ENCODE measurements at regions not wholly inside any gene's neighbourhood (a gene's known extent, or its start where the extent isn't known, plus 50 kb on each side); places are given as distances from the start of the nearest gene placed in this dataset.

DNA sequence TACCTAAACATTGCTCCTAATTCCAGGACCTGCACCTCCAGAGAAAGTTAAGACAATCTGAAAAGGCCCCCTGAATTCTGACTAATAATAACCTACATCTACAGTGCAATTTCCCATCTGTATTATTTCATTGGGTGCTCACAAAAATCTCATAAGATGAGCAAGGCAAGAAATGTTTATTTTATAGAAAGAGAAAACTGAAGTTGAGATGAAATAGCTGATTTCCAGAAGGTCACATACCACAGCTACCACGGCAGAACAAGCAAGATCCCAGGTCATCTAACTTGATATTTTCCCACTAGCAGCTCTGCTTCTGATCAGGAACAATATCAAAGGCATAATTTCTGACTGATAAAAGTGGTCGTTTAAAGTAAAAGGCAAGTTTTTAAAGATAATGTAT lies 105.8 kb upstream of the COL5A2 start:
- TF ChIP-seq CTCF (IDR thresholded peaks at IDR 0.05), result no peak
- no peak for TF ChIP-seq POLR2AphosphoS5 (IDR thresholded peaks at IDR 0.05)
- TF ChIP-seq POLR2A (IDR thresholded peaks at IDR 0.05), result no peak

All from breast epithelium (tissue), 3 donors.